Transverse colon (tissue), 4 donors: ENCODE measurements at regions not wholly inside any gene's neighbourhood (a gene's known extent, or its start where the extent isn't known, plus 50 kb on each side); places are given as distances from the start of the nearest gene placed in this dataset.
"Not testable (repeated sequence)": the region's sequence is repeated elsewhere in the genome, so short reads cannot be mapped to it uniquely, and the experiment has no call there.

Experiments used
- DNase-seq: peaks from one replicate; pipeline ENCODE4 v3.0.0-alpha.2; 2019
- H3K27ac ChIP-seq, 4 donors: fragments of 200-600 bp; sonication (generic); 2 replicates each; pipeline ENCODE4 v1.5.1; 2016 to 2018; ENCODE audit warnings: inconsistent platforms in 4 of 4
- H3K27me3 ChIP-seq: fragments of 200-600 bp; sonication (generic); 2 replicates; pipeline ENCODE4 v1.5.1; 2017; ENCODE audit warnings: inconsistent platforms
- H3K36me3 ChIP-seq, 4 donors: fragments of 200-600 bp; sonication (generic); 2 replicates each; pipeline ENCODE4 v1.5.1; 2017 to 2019; ENCODE audit warnings: inconsistent platforms in 4 of 4
- H3K4me1 ChIP-seq, 4 donors: fragments of 200-600 bp; sonication (generic); 2 replicates each; pipeline ENCODE4 v1.5.1; 2017 to 2020; ENCODE audit warnings: inconsistent platforms in 4 of 4
- H3K4me3 ChIP-seq, 4 donors: fragments of 200-600 bp; sonication (generic); 1 replicate in 1 of 4; 2 replicates in 3 of 4; pipeline versions ENCODE4 v1.5.1 to v1.6.1; 2017 to 2019; ENCODE audit warnings: inconsistent platforms in 4 of 4
- H3K9me3 ChIP-seq, 2 donors: fragments of 200-600 bp; sonication (generic); 2 replicates each; pipeline ENCODE4 v1.5.1; 2017 to 2019; ENCODE audit warnings: inconsistent platforms in 2 of 2
- CTCF ChIP-seq, 5 experiments: fragments of 200-600 bp in 3 of 5; fragments of 450-650 bp in 2 of 5; sonication (generic) in 3 of 5; IDR thresholded peaks; 1 replicate in 2 of 5; 2 replicates in 3 of 5; pipeline ENCODE4 v1.5.1; 2016 to 2017; ENCODE audit warnings: antibody characterized with exemption in 5 of 5, inconsistent platforms in 3 of 5, mild to moderate bottlenecking in 2 of 5, moderate library complexity in 1 of 5
- EP300 ChIP-seq: sonication (generic); formaldehyde crosslinking; IDR thresholded peaks from one replicate; pipeline ENCODE4 v1.6.1; 2017; ENCODE audit warnings: antibody characterized with exemption, low read depth
- POLR2A ChIP-seq: fragments of 450-650 bp; IDR thresholded peaks from one replicate; pipeline ENCODE4 v1.6.1; 2016; ENCODE audit warnings: antibody characterized with exemption, mild to moderate bottlenecking, moderate library complexity
- POLR2AphosphoS5 ChIP-seq, 3 donors: sonication (generic); formaldehyde crosslinking; IDR thresholded peaks; one replicate each; pipeline ENCODE4 v1.6.1; 2016; ENCODE audit warnings: antibody characterized with exemption in 3 of 3
- WGBS, 2 donors: methylation state at CpG; one replicate each; pipeline ENCODE4 v1.1.5; 2018; ENCODE audit warnings: low coverage in 1 of 2; 5-methylcytosine and 5-hydroxymethylcytosine counted together
- in situ Hi-C, 4 donors: fragments of 200-750 bp; cut with MboI; loops; one replicate each; pipeline versions ENCODE4 v1.15.0 to v1.15.1; 2017; ENCODE audit warnings: low sequenced_read_pairs in 3 of 4, low pct_ligation_motif_present in 1 of 4, low pct_unique_long_range_greater_than_20kb in 1 of 4
- intact Hi-C: fragments of 100-400 bp; cut with DNase I; formaldehyde crosslinking; loops from one replicate; pipeline ENCODE4 v1.15.1; 2023; ENCODE audit warnings: low total_unique reads

DNA sequence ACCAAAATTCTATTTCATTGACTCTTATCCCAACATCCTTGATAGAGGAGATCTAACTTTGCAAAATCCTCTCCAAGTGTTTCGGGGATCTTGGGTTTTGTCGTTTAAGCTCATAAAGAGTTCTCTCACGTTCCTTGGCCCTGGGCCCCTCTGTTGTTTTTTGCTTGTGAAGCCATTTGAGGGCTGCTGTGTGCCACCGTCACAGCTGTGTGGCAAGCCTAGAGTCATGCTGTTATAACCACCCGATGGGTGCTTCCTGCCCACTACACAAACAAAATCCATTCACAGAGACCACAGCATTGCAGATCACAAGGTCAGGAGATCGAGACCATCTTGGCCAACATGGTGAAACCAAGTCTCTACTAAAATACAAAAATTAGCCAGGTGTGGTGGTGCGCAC, 154.1 kb downstream of the ADSS2 start:
- Histone ChIP-seq H3K27ac (no peak overlapping the region), H3K4me3 (no peak overlapping the region), H3K27me3 (no peaks in the 10 kb centered on the region), H3K9me3 (no peaks in the 10 kb centered on the region), H3K4me1 (peaks cover 0 to 17% (median 2%) of the 10 kb centered on the region in 4 donors), H3K36me3 (no peaks in the 10 kb centered on the region)
- in situ Hi-C loops (loop anchor here in 1 of 4 donors (25.0 kb wide), 1 partner anchor 960 kb away; no protein-coding TSS in a partner anchor), intact Hi-C loops (no loop called here)
- 87 to 88% methylated on average over 5 to 7 of the region's 7 CpGs for WGBS, 2 donors
- DNase-seq: no peak
- TF ChIP-seq POLR2A (no peak), CTCF (IDR thresholded peaks at IDR 0.05) (no peak), EP300 (no peak), POLR2AphosphoS5 (IDR thresholded peaks at IDR 0.05) (no peak)

DNA sequence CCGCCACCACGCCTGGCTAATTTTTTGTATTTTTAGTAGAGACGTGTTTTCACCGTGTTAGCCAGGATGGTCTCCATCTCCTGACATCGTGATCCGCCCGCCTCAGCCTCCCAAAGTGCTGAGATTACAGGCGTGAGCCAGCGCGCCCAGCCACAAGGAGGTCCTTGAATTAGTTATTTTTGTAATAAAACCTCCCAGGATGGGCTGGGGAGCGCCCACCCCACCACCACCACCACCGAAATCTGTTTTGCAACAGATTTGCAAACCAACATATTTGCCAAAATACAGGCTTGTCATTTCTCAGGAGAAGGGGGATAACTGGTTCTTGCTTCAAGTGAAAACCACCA, 151.7 kb downstream of the ADSS2 start:
- in situ Hi-C loops, H3K36me3 ChIP-seq, DNase-seq, H3K9me3 ChIP-seq, H3K27me3 ChIP-seq, intact Hi-C loops: not testable (repeated sequence)
- 85 to 92% methylated on average over 9 to 12 of the region's 12 CpGs for WGBS, 2 donors
- H3K27ac ChIP-seq: peak overlapping the region in 3 of 4 donors; percentile 76 to 86 (median 85)
- H3K4me3 ChIP-seq: peak overlapping the region in 2 of 4 donors; percentile 30 to 54
- peaks cover 0 to 26% (median 4%) of the 10 kb centered on the region in 4 donors for H3K4me1 ChIP-seq

DNA sequence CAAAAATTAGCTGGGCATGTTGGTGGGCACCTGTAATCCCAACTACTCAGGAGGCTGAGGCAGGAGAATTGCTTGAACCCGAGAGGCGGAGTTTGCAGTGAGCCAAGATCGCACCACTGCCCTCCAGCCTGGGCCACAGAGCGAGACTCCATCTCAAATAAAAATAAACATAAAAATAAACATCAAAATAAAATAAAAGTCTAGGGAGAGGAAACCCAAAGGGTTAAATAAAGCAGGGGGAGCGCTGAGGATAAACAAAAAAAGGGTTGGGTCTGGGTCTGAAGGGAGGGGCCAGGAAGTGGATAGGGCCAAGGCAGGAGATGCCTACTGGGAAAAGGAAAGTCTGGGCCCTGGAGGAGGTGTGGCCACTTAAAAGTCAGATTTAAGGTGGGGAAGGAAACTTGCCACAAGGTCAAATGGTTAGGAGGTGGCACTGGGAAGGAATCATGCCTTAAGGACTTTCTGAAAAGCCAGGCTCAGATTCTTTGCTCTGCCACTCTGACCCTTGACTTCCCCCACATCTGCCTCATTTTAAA, 150.0 kb downstream of the ADSS2 start:
- 91% methylated on average over 5 of the region's 5 CpGs; no CpG with 5 or more reads in 1 of the 2 donors for WGBS, 2 donors
- DNase-seq: no peak
- TF ChIP-seq EP300: no peak
- TF ChIP-seq POLR2A: no peak
- no peak for TF ChIP-seq CTCF (IDR thresholded peaks at IDR 0.05)
- TF ChIP-seq POLR2AphosphoS5 (IDR thresholded peaks at IDR 0.05): no peak
- no peaks in the 10 kb centered on the region for H3K9me3 ChIP-seq
- intact Hi-C loops: no loop called here
- H3K27ac ChIP-seq: no peak overlapping the region
- in situ Hi-C loops: no loop called here
- no peak overlapping the region for H3K4me3 ChIP-seq
- no peaks in the 10 kb centered on the region for H3K27me3 ChIP-seq
- H3K4me1 ChIP-seq: peaks cover 0 to 26% (median 4%) of the 10 kb centered on the region in 4 donors
- H3K36me3 ChIP-seq: no peaks in the 10 kb centered on the region

GRCh38 chr1:244302876-244303609, 148.7 kb downstream of the ADSS2 start:
- intact Hi-C loops (no loop called here), in situ Hi-C loops (no loop called here)
- H3K27ac ChIP-seq: no peak overlapping the region
- 55 to 58% methylated on average over 4 to 11 of the region's 11 CpGs for WGBS, 2 donors
- no peak for TF ChIP-seq POLR2A
- no peak for TF ChIP-seq CTCF (IDR thresholded peaks at IDR 0.05)
- TF ChIP-seq POLR2AphosphoS5 (IDR thresholded peaks at IDR 0.05): no peak
- no peak for TF ChIP-seq EP300
- no peak overlapping the region for H3K4me3 ChIP-seq
- H3K36me3 ChIP-seq: no peaks in the 10 kb centered on the region
- no peaks in the 10 kb centered on the region for H3K27me3 ChIP-seq
- peak; percentile 50 for DNase-seq
- H3K4me1 ChIP-seq: peaks cover 0 to 26% (median 4%) of the 10 kb centered on the region in 4 donors
- H3K9me3 ChIP-seq: no peaks in the 10 kb centered on the region
